ENCODE measurements at regions not wholly inside any gene's neighbourhood (a gene's known extent, or its start where the extent isn't known, plus 50 kb on each side); places are given as distances from the start of the nearest gene placed in this dataset.

- 77% methylated on average over 2 of the region's 2 CpGs for WGBS
- Histone ChIP-seq H3K9me3 (ENCODE audit: control insufficient read depth in 4 of 4, low read length in 3 of 4) (no peaks in the 10 kb centered on the region), H3K4me3 (ENCODE audit: low read depth in 1 of 3, low read length in 3 of 3) (no peak overlapping the region), H3K36me3 (ENCODE audit: control insufficient read depth in 4 of 4, insufficient read depth in 3 of 4, low read depth in 1 of 4, low read length in 3 of 4) (no peaks in the 10 kb centered on the region), H3K27me3 (ENCODE audit: control insufficient read depth in 4 of 4, insufficient read depth in 4 of 4, low read length in 3 of 4) (peaks cover 0 to 3% (median 0%) of the 10 kb centered on the region in 4 donors), H3K9ac (ENCODE audit: low read depth in 1 of 2, low read length in 2 of 2) (no peak overlapping the region), H3K27ac (ENCODE audit: low read depth in 1 of 2, low read length in 2 of 2) (no peak overlapping the region), H3K4me1 (ENCODE audit: control insufficient read depth in 4 of 4, insufficient read depth in 4 of 4, low read length in 3 of 4) (no peaks in the 10 kb centered on the region)
- no peak for DNase-seq (ENCODE audit: low spot score)
- TF ChIP-seq REST (IDR thresholded peaks at IDR 0.05), result no peak
- TF ChIP-seq EGR1 (IDR thresholded peaks at IDR 0.05; ENCODE audit: low read depth in 2 of 2), result no peak
- TF ChIP-seq, protein P1, sequence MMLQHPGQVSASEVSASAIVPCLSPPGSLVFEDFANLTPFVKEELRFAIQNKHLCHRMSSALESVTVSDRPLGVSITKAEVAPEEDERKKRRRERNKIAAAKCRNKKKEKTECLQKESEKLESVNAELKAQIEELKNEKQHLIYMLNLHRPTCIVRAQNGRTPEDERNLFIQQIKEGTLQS (IDR thresholded peaks at IDR 0.05), result no peak
- TF ChIP-seq GABPA (IDR thresholded peaks at IDR 0.05 in 1 of 2, conservative IDR thresholded peaks at IDR 0.05 in 1 of 2), result no peak
- TF ChIP-seq, protein P2, sequence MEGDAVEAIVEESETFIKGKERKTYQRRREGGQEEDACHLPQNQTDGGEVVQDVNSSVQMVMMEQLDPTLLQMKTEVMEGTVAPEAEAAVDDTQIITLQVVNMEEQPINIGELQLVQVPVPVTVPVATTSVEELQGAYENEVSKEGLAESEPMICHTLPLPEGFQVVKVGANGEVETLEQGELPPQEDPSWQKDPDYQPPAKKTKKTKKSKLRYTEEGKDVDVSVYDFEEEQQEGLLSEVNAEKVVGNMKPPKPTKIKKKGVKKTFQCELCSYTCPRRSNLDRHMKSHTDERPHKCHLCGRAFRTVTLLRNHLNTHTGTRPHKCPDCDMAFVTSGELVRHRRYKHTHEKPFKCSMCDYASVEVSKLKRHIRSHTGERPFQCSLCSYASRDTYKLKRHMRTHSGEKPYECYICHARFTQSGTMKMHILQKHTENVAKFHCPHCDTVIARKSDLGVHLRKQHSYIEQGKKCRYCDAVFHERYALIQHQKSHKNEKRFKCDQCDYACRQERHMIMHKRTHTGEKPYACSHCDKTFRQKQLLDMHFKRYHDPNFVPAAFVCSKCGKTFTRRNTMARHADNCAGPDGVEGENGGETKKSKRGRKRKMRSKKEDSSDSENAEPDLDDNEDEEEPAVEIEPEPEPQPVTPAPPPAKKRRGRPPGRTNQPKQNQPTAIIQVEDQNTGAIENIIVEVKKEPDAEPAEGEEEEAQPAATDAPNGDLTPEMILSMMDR (IDR thresholded peaks at IDR 0.05; ENCODE audit: low read depth, low read length, missing input control), result no peak
- TF ChIP-seq, protein P3, sequence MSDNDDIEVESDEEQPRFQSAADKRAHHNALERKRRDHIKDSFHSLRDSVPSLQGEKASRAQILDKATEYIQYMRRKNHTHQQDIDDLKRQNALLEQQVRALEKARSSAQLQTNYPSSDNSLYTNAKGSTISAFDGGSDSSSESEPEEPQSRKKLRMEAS (IDR thresholded peaks at IDR 0.05), result no peak
- TF ChIP-seq YY1 (IDR thresholded peaks at IDR 0.05), result no peak
- no peak for TF ChIP-seq JUND (IDR thresholded peaks at IDR 0.05)
- no peak for TF ChIP-seq HNF4G (IDR thresholded peaks at IDR 0.05)
- no peak for TF ChIP-seq HNF4A (conservative IDR thresholded peaks at IDR 0.05)
- TF ChIP-seq NR2F2 (IDR thresholded peaks at IDR 0.05), result no peak
- TF ChIP-seq FOXA2 (IDR thresholded peaks at IDR 0.05), result no peak
- no peak for TF ChIP-seq RXRA (IDR thresholded peaks at IDR 0.05)
- no peak for TF ChIP-seq FOXA1 (IDR thresholded peaks at IDR 0.05)
Observed at GRCh38 chr10:10816447-10816846, 201.2 kb upstream of the CELF2 start.

DNA sequence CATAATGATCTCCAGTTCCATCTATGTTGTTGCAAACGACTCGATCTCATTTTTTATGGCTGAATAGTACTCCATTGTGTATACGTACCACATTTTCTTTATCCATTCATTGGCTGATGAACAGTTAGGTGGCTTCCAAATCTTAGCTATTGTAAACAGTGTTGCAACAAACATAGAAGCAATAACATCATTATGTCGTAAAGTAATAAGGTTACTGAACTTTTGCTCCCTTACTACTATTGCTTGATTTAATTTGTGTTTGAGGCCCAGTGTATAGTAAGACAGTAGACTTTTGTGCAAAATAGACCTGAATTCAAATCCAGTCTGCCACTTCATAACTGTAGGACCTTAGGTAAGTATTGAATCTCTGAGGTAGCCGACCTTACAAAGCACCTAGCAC lies 200.1 kb upstream of the CELF2 start:
- DNase-seq (ENCODE audit: low spot score), result no peak
- Histone ChIP-seq H3K27me3 (ENCODE audit: control insufficient read depth in 4 of 4, insufficient read depth in 4 of 4, low read length in 3 of 4) (peaks cover 0 to 3% (median 0%) of the 10 kb centered on the region in 4 donors), H3K4me3 (ENCODE audit: low read depth in 1 of 3, low read length in 3 of 3) (no peak overlapping the region), H3K27ac (ENCODE audit: low read depth in 1 of 2, low read length in 2 of 2) (no peak overlapping the region), H3K4me1 (ENCODE audit: control insufficient read depth in 4 of 4, insufficient read depth in 4 of 4, low read length in 3 of 4) (no peaks in the 10 kb centered on the region), H3K36me3 (ENCODE audit: control insufficient read depth in 4 of 4, insufficient read depth in 3 of 4, low read depth in 1 of 4, low read length in 3 of 4) (no peaks in the 10 kb centered on the region), H3K9ac (ENCODE audit: low read depth in 1 of 2, low read length in 2 of 2) (no peak overlapping the region), H3K9me3 (ENCODE audit: control insufficient read depth in 4 of 4, low read length in 3 of 4) (no peaks in the 10 kb centered on the region)
- no peak for TF ChIP-seq TAF1 (conservative IDR thresholded peaks at IDR 0.05)
- no peak for TF ChIP-seq JUND (IDR thresholded peaks at IDR 0.05)
- no peak for TF ChIP-seq HNF4G (IDR thresholded peaks at IDR 0.05)
- no peak for TF ChIP-seq RXRA (IDR thresholded peaks at IDR 0.05)
- TF ChIP-seq, protein P1 (IDR thresholded peaks at IDR 0.05), result no peak
- TF ChIP-seq NR2F2 (IDR thresholded peaks at IDR 0.05), result no peak
- no peak for TF ChIP-seq GABPA (IDR thresholded peaks at IDR 0.05 in 1 of 2, conservative IDR thresholded peaks at IDR 0.05 in 1 of 2)
- TF ChIP-seq HNF4A (conservative IDR thresholded peaks at IDR 0.05), result no peak
- TF ChIP-seq, protein P2 (IDR thresholded peaks at IDR 0.05; ENCODE audit: low read depth, low read length, missing input control), result no peak
- TF ChIP-seq EGR1 (IDR thresholded peaks at IDR 0.05; ENCODE audit: low read depth in 2 of 2), result no peak
- TF ChIP-seq, protein P3 (IDR thresholded peaks at IDR 0.05), result no peak
- 61% methylated on average over 5 of the region's 5 CpGs for WGBS
